H7 (cell line): ENCODE measurements at regions not wholly inside any gene's neighbourhood (a gene's known extent, or its start where the extent isn't known, plus 50 kb on each side); places are given as distances from the start of the nearest gene placed in this dataset.
"Not testable (repeated sequence)": the region's sequence is repeated elsewhere in the genome, so short reads cannot be mapped to it uniquely, and the experiment has no call there.

Experiments
- DNase-seq: peaks from one replicate; pipeline ENCODE4 v3.0.0; 2012
- H3K27me3 ChIP-seq: 2 replicates; pipeline ENCODE4 v1.6.0; 2011; ENCODE audit warnings: mild to moderate bottlenecking, low read length; ENCODE audit not compliant: control insufficient read depth, insufficient read depth
- H3K36me3 ChIP-seq: replicated peaks from 2 replicates; pipeline ENCODE4 v1.5.1; 2011; ENCODE audit warnings: low read length; ENCODE audit not compliant: control insufficient read depth, insufficient read depth
- H3K4me3 ChIP-seq: 2 replicates; pipeline ENCODE4 v1.5.1; 2011; ENCODE audit warnings: low read depth, mild to moderate bottlenecking, control low read depth, low read length, moderate library complexity; ENCODE audit not compliant: insufficient read depth

DNA sequence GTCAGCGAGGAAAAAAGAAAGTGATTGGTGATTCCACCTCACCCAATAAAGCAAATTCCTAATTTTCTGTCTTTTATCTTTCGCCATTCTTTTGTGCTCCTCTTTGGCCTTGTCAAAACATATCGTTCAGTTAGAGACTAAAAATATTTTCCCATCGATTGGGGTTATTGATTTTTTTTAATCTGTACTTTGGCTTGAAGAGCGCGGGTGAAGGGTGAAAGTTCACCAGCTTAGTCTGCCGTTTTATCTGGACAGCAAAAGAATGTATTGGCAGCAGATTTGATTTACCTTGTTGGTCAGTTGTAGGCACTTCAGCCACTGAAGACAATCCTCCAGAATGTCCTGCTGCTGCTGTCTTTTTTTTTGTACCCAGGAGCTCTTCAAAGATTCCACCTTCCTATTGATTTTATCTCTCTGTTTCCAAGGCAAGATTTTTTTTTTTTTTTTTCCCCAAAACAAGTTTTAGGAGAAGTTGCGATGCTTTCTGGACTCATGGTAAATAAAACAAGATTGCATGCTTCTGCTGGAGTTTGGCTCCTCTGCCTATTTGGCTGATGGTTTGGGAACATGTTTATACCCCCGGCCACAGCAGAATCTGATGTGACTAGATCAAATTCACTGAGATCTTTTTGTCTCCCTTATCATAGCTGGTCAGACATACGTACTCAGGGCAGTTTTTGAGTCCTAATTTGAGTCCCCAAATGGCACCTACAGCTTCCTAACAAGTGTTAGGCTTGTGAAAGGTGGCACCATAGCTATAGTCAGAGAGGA, 269.3 kb upstream of the ONECUT1 start:
- no peaks in the 10 kb centered on the region for H3K27me3 ChIP-seq
- H3K36me3 ChIP-seq = no peaks in the 10 kb centered on the region
- no peak overlapping the region for H3K4me3 ChIP-seq
- no peak for DNase-seq

DNA sequence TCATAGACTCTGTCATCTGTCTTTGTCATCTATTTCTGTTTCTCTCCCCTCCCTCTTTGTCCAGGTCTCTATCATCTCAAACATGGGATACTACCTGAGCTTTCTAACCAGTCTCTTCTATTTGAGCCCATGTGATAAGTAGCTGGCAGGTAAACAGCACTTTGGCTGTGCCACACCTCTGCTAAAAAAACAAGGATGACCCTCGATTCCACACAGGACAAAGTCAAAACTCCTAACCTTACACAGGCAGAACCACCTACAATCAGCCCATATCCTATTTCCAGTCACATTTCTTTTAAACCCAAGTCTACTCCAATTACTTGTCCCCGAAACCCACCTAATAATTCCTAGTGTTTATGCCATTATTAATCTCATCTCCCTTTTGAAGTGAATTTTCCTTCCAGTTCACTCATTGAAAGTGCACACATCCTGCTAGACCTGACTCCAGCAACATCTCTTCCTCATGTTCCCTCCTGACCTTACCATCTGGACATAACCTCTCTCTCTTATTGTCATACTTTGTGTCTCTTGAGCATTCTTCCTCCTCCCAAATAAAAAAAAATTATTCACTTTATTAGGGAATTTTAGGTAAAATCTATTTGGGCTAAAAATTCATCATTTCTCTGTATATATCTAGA, 256.1 kb upstream of the ONECUT1 start:
- no peak for DNase-seq
- Histone ChIP-seq H3K36me3 (no peaks in the 10 kb centered on the region), H3K27me3 (no peaks in the 10 kb centered on the region), H3K4me3 (no peak overlapping the region)

DNA sequence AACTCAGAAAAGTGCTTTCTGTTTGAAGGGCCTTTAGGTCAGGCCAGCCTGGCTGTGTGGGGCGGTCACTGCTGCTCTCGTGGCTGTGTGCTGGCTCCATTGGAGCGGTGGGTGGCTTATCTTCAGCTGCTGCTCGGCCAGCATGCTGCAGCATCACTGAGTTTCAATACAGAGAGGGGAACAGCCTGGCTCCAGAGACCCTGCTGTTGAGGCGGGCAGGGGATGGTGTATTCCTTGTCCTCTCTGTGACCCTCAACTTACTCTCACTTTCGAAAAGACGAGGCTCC, 248.5 kb upstream of the ONECUT1 start:
- H3K27me3 ChIP-seq = no peaks in the 10 kb centered on the region
- DNase-seq = no peak
- no peak overlapping the region for H3K4me3 ChIP-seq
- H3K36me3 ChIP-seq = no peaks in the 10 kb centered on the region

DNA sequence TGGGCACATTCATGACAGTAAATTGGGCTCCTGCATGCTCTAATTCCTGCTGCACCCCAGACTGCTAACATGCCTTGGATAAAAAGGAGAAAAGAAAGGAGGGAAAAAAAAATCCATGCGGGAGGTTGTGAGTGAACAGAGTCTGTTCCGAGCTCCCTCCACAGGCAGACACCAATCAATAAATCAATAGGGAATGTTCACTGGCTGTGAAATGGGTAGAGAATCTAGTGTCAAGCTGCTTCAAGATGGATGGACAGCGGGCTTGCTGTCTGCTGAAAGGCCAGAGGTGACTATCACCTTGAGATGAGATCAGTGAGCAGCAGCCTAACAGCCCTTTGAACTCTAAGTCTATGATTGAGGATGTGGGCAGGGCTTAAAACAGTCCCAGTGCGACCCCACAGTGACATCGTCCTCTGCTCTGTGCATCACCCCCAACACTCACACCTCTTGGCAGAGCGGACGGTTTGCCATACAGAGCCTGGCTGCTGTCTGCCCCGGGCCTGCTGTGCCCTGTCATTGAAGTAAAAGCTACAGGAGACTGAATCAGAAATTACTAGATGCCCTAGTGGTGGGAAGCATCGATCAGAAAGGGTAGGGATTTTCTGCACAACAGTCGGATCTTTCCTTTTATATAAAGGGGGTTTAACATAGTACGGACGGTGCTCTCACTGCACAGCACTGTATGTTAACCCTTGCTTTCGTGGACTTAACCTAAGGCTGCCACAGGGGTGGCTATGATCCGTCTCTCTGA, 247.9 kb upstream of the ONECUT1 start:
- no peak for DNase-seq
- H3K4me3 ChIP-seq = no peak overlapping the region
- H3K36me3 ChIP-seq = no peaks in the 10 kb centered on the region
- H3K27me3 ChIP-seq = no peaks in the 10 kb centered on the region

DNA sequence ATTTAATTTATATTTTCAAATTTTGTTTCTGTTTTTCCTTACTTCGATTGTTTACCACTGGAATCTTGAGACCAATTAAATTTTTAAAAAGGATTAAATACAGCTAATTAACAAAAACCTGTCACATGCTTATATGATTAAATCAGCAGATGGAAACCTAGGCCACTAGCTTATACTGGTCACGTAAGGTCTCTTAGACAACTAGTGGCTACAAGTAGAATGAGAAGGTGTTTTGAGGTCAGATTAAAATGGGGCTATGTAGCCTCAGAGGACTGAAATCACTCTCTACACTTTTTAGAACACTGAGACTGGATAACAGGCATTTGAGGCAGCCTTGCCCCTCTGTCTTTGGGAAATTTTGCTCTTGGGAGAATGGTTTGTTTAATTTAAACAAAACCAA, 246.5 kb upstream of the ONECUT1 start:
- no peaks in the 10 kb centered on the region for H3K27me3 ChIP-seq
- H3K36me3 ChIP-seq = no peaks in the 10 kb centered on the region
- H3K4me3 ChIP-seq = no peak overlapping the region
- no peak for DNase-seq

DNA sequence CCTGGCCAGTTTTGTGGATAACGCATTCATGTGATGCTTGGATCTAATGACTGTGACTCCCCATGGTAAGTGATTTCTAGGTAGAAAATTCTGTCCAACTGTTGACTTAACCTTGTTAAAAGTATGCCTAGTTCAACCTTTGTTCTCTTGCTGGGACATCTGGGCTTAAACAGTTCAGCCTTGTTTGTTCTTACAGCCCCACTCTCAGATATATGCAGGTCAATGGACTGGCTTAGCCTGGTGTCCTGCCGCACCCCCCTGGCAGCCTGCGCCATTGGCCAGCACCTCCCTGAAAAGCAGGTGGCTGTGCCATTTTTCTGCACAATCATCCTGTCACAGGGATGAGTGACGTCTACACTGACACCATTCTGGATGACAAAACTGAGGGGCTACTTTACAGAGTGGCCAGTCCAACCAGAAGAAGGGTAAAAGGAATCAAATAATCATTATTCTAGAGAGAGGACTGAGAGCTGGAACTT, 244.7 kb upstream of the ONECUT1 start:
- no peaks in the 10 kb centered on the region for H3K36me3 ChIP-seq
- DNase-seq = no peak
- H3K4me3 ChIP-seq = no peak overlapping the region
- H3K27me3 ChIP-seq = no peaks in the 10 kb centered on the region

DNA sequence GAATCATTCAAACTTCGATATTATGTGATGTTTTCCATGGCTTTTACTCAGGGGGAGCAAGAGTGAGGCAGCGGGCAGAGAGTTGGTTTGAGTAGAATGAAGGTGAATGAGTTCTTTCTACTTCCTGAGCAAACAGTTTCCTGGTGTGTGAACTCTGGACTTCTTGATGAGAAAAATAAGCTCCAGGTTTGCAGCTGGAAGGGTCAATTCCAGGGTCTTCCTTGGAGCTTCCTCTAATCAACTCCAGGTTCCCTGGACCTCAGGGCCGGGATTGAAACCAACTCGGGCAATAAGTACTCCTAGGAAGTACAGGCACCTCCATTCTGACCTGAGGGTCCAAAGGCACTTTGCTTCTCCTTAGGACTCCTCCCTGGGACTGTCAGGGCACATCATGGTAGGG, 243.6 kb upstream of the ONECUT1 start:
- no peak overlapping the region for H3K4me3 ChIP-seq
- DNase-seq = no peak
- no peaks in the 10 kb centered on the region for H3K36me3 ChIP-seq
- no peaks in the 10 kb centered on the region for H3K27me3 ChIP-seq

DNA sequence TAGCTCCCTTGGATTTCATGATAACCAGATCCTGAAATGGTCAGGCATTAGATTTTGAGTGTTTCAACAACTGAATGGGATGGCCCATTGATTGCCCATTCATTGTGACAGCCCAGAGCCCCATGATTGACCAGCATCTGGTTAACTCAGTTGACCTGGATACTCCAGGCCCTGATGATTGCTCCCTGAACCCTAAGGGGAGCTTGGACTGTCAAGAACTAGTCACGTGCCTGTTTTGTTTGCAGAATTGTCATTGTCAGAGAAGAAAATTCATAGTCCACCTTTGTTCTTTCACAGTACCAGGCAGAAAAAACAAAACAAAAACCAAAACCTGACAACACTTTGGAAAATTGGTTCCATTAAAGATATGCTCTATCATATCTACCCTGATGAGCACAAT, 241.3 kb upstream of the ONECUT1 start:
- Histone ChIP-seq H3K27me3 (no peaks in the 10 kb centered on the region), H3K4me3 (no peak overlapping the region)
- DNase-seq = no peak

DNA sequence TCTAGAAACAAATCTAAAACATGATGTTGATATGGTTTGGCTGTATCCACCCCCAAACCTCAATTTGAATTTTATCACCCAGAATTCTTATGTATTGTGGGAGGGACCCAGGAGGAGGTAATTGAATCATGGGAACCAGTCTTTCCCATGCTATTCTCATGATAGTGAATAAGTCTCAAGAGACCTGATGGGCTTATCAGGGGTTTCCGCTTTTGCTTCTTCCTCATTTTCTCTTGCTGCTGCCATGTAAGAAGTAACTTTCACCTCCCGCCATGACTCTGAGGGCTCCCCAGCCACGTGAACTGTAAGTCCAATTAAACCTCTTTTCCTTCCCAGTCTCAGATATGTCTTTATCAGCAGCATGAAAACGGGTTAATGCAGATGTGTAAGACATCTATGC, 232.7 kb upstream of the ONECUT1 start:
- H3K4me3 ChIP-seq = no peak overlapping the region
- no peaks in the 10 kb centered on the region for H3K36me3 ChIP-seq
- no peaks in the 10 kb centered on the region for H3K27me3 ChIP-seq
- DNase-seq = no peak

More for the DNA sequence above, 241.3 kb upstream of the ONECUT1 start:
- no peaks in the 10 kb centered on the region for H3K36me3 ChIP-seq

DNA sequence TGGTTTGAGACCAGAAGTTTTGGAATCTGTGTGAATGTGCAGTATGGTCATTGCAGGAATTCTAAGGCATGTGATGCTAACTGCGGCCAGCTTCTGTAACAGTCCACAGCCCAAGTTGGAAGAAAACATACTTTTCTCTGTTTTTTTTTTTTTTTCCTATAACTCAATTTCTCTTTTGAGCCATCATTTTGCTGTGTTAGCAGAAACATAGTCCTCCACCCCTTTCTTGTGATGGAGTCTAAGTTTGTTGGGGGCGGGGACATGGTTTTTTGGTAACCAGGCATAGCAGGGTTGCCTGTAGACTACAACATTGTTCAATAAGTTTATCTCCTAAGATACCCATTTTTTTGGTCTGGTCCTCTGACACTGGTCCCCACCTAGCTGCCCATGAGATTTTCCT, 223.2 kb upstream of the ONECUT1 start:
- DNase-seq = no peak
- H3K27me3 ChIP-seq = no peaks in the 10 kb centered on the region

DNA sequence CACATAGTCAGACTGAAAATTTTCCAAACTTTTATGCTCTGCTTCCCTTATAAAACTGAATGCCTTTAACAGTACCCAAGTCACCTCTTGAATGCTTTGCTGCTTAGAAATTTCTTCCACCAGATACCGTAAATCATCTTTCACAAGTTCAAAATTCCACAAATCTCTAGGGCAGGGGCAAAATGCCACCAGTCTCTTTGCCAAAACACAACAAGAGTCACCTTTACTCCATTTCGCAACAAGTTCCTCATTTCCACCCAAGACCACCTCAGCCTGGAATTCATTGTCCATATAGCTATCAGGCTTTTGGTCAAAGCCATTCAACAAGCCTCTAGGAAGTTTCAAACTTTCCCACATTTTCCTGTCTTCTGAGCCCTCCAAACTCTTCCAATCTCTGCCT, 221.6 kb upstream of the ONECUT1 start:
- H3K4me3 ChIP-seq, H3K27me3 ChIP-seq, DNase-seq: not testable (repeated sequence)

More for the DNA sequence above, 223.2 kb upstream of the ONECUT1 start:
- Histone ChIP-seq H3K4me3 (no peak overlapping the region), H3K36me3 (no peaks in the 10 kb centered on the region)

DNA sequence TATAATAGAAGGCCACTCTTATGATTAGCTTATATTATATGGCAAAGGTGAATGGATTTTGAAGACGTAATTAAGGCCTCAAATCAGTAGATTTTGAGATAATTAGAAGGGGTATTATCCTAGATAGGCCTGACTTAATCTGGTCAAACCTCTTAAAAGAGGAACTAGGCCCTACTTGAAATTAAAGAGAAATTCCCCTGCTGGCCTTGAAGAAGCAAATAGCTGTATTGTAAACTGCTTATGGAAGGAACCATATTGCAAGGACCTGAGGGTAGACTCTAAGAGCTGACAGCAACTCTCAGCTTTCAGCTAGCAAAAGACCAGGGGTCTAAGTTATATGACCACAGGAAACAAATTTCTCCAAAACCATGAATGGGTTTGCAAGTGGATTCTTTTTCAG, 219.0 kb upstream of the ONECUT1 start:
- DNase-seq = no peak
- no peaks in the 10 kb centered on the region for H3K36me3 ChIP-seq
- H3K27me3 ChIP-seq = no peaks in the 10 kb centered on the region
- no peak overlapping the region for H3K4me3 ChIP-seq

More for the DNA sequence above, 221.6 kb upstream of the ONECUT1 start:
- not testable (repeated sequence) for H3K36me3 ChIP-seq

DNA sequence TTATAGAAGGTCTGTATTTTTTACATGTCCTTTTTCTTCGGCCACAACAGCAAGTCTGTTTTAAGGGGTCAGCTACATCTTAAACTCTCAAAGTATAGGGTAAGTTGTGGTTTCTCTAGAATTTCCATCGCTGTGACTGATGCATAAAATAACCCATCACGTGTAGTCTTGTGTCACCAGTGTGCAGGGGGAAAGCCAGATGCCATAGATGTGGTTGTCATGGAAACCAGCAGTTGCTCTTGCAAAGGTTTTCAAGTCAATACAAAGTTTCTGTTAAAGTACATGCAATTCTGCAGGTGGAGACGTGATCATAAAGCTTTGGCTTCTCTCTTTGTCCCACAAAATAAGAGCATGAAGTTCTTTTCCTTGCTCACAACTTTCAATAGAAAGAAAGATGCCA, 210.3 kb upstream of the ONECUT1 start:
- Histone ChIP-seq H3K27me3 (no peaks in the 10 kb centered on the region), H3K4me3 (no peak overlapping the region), H3K36me3 (no peaks in the 10 kb centered on the region)
- no peak for DNase-seq

DNA sequence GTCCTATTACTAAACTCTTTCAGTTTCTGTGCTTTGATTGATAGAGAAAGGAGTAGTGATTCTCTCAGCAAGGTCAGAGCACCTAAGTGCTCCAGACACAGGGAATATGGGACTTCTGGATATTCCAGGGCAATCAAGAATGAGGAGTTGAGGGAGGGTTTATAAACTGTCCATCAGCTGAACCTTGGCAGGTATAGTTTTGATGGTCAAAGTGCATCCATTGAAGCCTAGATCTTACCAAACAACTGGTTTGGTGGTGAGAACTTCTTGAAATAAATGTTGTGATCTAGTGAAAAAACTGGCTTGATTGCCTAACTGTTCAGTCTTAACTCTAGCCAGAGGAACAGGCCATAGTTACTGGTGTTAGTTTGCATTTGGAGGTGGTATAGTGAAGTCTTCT, 207.0 kb upstream of the ONECUT1 start:
- Histone ChIP-seq H3K27me3 (no peaks in the 10 kb centered on the region), H3K4me3 (no peak overlapping the region), H3K36me3 (no peaks in the 10 kb centered on the region)
- no peak for DNase-seq

DNA sequence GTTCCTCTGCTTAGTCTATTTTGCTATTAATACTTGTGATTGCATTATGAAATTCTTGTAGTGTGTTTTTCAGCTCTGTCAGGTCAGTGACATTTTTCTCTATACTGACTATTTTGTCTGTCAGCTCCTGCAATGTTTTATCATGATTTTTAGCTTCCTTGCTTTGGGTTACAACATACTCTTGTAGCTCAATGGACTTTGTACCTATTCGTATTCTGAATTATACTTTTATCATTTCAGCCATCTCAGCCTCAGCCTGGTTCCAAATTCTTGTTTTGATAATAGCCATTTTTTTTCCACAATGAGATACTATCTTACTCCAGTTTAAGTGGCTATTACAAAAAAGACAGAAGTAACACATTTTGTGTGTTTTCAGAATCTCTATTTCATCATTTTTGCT, 204.2 kb upstream of the ONECUT1 start:
- no peak for DNase-seq
- H3K36me3 ChIP-seq = no peaks in the 10 kb centered on the region
- no peak overlapping the region for H3K4me3 ChIP-seq
- H3K27me3 ChIP-seq = no peaks in the 10 kb centered on the region
